ENCODE measurements at regions not wholly inside any gene's neighbourhood (a gene's known extent, or its start where the extent isn't known, plus 50 kb on each side); places are given as distances from the start of the nearest gene placed in this dataset.

DNA sequence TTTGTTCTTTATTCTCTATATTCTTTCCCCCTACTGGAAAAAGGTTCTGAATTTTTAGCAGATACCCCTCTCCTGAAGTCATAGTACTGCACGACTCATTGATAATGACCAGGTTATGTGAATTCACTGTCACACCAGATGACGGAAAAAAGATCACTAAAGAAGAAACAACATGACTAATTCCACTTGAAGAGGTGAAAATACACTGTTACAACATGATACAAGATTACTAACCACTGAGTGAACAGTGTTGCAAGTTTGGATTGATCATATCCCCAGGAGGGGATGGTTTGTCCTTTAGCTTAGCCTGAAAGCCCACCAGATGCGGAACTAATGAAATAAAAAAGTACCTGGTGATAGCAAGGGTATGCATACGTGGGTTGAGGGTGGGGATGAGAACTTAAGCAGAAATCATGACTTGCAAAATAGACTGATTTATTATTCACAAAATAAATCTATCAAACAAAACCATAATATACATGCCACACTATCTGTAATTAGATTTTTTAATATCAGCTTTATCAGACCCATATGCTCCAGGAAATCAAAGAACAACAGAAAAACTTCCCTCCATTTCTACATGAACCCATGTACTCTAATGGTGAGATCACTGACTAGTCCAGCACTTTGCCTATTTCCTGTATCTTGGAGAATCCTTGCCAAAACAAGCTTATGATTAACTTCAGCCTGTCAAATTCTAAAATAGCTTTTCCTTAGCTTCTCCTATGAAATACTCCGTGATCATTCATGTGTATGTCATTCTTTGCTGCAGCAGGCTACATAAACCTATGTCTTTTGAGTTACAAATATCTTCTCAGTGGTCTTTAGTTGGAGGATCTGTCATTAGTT, 257.4 kb upstream of the AGA start:
- DNase-seq: peak; percentile 79

DNA sequence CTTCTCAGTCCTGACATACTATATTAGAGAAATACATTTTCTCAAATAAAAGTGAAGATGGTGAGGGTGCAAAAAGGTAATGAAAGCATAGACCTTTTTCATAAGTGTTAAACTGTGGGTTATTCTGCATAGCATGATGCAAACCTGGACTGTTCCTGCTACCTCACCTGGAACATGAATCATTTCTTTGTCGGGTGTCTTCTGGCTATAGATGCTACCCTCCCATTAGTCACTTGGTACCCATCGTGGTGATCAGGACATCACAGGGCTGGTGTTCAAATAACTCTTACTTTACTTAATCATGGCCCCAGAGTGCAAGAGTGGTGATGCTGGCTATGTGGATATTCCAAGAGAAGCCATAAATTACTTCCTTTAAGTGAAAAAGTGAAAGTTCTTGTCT, 264.7 kb upstream of the AGA start:
- no peak for DNase-seq

GRCh38 chr4:177713454-177713853, 271.2 kb upstream of the AGA start:
- no peak for DNase-seq

DNA sequence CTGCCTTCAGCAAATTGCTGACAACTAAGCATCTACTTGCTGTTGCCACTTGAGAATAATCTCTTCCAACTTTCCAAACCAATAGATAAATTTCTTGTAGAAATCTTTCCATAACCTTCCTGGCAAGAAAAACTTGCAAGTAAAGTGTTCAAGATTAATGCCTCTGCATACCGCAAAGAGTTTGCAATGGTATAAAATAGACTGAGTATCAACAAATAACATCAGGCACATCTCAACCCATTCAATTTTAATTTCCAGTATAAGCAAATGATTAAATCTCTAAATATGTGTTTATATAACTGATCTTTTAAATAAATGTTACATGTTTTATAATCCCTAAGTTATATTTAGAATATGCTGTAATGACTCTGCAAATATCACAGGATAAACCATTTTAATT, 275.2 kb upstream of the AGA start:
- DNase-seq: no peak

DNA sequence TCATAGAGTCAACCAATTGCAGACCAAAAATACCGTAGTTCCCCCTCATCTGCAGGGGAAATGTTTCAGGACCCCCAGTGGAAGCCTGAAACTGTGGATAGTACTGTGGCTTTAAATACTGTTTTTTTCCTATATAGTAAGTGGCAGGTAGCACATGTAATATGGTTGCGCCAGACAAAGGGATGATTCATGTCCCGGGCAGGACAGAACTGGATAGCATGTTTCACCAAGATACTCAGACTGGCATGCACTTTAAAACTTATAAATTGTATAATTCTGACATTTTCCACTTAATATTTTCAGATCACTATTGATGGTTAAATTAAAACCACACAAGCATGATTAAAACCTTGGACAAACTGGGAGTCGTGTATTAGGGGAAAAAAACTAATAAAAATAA, 276.3 kb upstream of the AGA start:
- no peak for DNase-seq

- DNase-seq: peak; percentile 46
These were observed 283.9 kb upstream of the AGA start for GRCh38 chr4:177726111-177726510.

DNA sequence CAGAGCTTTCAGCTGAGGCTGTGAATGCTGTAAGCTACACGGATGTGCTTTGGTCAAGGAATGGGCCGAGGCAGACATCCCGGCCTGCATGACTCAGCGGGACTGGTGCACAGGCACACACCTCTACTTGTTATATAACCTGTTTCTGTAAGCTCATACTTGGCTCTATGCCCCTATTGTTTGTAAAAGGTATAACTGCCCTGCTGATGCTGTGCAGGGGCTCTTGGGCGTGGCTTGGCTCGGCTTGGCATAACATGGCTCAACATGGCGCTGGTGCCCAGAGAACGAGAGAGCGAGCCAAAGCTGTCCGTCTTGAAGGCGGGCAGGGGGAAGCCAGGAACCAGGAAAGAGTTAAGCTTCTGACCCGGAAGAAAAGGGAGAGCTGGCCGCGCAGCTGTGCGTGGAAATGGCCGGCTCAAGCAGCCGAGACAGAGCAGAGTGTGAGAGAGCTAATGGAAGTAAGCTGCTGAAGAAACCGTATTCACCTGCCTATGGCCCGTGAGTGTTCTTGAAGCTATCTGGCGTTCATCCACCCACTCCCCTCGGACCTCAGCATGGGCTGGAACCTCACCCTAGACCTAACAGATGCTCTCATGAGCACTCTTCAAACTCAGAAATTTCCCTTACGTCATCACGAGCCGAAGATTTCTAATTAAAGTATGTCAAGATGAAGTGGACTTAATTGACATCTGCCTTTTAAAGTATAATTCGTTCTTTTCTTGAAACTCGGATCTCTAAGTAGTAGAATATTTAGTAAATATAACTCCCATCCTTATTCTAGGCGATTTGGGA, 286.3 kb upstream of the AGA start:
- DNase-seq: no peak

- no peak for DNase-seq
These were observed 287.4 kb upstream of the AGA start for GRCh38 chr4:177729681-177730080.

DNA sequence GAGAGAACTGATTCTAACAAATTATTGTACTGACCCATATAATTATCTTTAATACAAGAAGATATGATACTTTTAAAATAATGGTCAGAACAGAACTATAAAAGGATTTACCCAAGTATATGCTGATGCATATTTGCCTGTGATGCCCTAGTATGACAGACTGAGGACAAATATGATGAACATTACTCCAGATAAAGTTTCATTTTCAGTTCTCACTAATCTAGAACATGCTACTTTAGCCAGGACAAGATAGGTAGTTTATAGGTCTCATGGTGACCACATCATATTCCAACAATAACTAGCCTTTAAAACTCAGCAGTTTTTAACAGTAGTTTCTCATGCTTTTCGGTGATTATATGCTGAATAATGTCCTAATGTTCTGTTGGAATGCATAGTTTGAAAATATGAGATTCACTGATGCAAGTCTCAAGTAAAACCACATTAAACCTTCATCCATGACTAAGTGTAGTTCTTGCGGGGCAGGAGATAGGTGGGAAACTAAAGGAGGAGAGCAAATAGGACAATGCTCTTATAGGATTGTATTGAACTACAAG, 295.2 kb upstream of the AGA start:
- peak; percentile 70 for DNase-seq

DNA sequence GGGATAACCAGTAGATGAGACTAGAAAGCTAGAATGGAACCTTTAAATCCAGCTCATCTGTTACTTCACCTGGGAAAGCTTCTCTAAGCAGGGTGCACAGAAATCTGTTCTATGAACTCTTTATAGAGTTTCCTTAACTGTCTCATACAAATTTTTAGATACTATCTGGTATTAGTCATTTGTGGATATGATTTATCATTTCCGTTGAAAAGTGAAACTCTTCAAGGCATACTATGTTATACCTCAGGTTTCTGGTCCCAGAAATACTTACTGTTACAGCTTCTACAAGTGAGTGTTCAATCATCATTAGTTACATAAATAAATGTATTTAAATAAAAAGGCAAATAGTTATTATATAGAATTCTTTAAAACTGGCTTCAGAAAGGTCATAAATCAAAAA, 298.3 kb upstream of the AGA start:
- DNase-seq: peak; percentile 33

DNA sequence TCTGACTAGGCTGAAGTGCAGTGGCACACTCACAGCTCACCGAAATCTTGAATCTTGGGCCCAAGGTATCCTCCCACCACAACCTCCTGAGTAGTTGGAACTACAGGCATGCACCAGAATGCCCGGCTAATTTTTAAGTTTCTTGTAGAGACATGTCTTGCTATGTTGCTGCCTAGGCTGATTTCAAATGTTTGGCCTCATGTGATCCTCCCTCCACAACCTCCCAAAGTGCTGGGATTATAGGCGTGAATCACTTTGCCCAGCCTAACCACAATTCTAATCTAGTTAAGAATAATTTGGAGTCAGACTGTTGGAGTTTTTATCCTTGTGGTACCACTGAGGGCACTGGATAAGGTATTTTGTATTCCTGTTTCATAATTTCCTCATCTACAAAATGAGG, 317.5 kb upstream of the AGA start:
- no peak for DNase-seq

DNA sequence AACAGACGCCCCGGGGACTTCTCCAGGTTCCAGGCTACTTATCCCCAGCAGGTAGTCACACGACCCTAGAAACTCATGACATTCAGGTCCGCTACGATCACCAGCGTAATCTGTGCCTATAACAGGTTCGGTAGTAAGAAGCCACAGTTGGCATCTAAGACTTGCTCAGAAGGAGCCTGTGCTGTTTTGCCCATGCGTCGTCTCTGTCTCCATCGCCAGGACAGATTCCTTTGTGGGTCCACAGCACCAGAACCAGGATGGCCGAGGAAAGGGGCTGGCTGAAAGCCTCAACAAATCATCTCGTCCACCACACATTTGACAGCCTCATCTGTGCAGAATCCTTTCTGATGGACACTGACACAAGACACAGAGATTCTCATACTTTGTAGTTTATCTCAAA, 319.5 kb upstream of the AGA start:
- DNase-seq: no peak

GRCh38 chr4:177769155-177769554, 326.9 kb upstream of the AGA start:
- DNase-seq: no peak

- peak; percentile 78 for DNase-seq
These were observed 328.5 kb upstream of the AGA start for GRCh38 chr4:177770776-177771175.

GRCh38 chr4:177771645-177772044, 329.4 kb upstream of the AGA start:
- no peak for DNase-seq

DNA sequence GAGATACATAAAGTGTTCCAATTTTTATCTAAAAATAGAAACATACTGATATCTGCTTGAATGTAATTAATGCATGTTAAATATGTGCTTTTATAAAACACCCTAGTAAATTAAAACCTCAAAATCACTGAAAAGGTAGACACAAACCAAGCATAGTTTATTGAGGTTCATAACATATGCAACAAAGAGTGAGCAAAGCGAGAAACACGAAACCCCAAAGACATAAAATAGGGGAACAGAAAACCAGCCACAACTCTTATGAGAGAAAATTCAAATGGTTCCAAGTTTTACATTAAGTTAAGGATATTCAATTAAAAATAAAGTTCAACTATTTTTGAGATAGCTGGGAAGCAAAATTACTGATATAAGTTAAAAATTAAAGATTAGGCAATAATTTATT, 336.4 kb upstream of the AGA start:
- DNase-seq: no peak

- peak; percentile 2 for DNase-seq
These were observed 342.8 kb upstream of the AGA start for GRCh38 chr4:177785000-177785399.

DNA sequence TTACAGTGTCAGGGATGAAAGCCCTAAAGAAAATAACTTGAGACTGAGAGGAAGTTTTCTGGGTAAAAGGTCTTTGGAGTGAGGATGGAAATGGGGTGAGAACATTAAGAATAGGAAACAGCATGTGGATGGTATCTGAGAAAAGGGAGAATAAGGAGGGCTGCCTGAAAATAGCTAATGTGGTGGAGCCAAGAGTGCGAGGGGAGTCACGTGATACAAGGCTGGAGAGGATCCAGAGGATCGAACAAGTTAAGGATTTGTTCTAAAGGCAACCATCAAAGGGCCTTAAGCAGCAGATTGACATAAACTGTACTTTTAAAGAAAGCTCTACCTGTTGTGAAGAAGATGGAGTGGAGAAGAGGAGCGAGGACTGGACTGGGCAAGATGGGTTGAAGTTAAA, 347.4 kb upstream of the AGA start:
- no peak for DNase-seq

GRCh38 chr4:177791188-177791587, 349.0 kb upstream of the AGA start:
- no peak for DNase-seq

DNA sequence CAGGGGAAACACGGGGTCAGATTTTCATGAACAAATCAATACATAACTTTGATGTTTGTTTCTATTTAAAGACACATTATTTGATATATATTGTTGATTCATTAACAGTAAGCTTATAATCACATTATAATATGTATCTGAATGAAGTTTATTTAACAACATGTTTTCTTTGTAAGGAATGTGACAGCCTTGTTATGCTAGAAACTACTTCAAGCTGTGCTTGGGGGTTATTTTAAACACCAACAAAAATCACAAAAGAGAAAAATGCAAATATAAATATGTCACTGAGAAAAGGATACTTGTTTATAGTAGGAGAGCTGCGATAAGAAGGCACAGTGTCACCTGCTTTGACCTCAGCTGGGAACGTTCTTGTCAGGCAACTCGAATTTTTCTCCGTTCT, 354.6 kb upstream of the AGA start:
- DNase-seq: no peak

DNA sequence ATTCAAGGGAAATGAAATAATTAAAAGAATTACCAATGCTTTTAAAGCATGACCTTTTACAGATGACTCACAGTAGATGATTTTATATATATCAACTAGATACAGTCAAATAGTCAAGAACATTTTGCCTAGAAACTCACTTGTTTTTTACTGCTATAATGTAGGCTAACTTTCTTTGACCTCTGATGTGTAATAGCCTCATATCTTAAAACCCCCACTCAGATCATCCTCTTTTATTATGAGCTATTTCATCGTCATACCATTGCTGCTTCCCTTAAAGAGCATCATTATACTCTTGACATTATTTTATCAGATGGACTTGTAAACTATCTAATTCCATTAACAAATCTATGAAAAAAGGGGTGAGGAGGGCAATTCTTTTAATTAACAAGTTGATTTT, 355.9 kb upstream of the AGA start:
- no peak for DNase-seq

DNA sequence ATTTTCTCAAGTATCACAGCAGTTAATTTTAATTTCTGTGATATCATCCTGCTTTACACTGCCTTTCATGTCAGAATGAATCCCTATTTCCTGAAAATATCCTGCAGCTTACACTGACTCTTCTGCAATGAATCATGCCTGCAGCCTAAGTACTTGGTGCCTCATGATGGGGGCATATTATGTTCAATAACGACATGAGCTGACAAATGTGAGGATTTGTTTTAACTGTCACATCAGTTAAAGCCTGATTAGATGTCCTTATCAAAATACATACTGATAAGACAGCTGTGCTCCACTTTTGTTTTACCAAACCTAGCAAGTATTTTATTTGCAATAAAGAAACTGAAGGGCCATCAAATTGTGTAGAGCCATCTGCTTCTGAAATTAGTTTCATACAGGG, 359.9 kb upstream of the AGA start:
- no peak for DNase-seq

DNA sequence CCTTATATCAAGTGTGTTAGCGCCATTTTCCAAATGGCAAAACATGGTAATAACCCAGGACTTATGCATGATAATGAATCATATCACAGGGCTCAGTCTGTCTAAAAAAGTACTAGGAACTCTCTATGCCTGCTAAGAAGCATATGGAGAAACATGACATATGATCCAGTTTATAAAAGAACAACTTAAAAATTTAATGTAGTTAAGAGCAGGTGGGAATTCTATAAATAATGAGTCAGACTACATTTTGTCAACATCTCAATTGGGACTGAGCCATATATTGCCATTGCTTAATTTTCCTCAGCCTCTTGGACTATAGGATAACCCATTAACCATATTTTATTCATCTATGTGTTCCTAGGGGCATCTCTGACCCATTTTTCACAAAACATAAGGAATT, 360.4 kb upstream of the AGA start:
- no peak for DNase-seq

GRCh38 chr4:177803151-177803550, 360.9 kb upstream of the AGA start:
- no peak for DNase-seq
